ENCODE measurements at regions not wholly inside any gene's neighbourhood (a gene's known extent, or its start where the extent isn't known, plus 50 kb on each side); places are given as distances from the start of the nearest gene placed in this dataset.
"Not testable (repeated sequence)": the region's sequence is repeated elsewhere in the genome, so short reads cannot be mapped to it uniquely, and the experiment has no call there.

GRCh38 chr12:19674437-19674836, 235.1 kb downstream of the AEBP2 start:
- DNase-seq (ENCODE audit: low read depth, low spot score): no peak
- no peak for TF ChIP-seq CTCF (IDR thresholded peaks at IDR 0.05; ENCODE audit: low read depth, low read length)
- H3K27me3 ChIP-seq (ENCODE audit: control insufficient read depth, insufficient read depth, low read length): no peaks in the 10 kb centered on the region
- ChIA-PET POLR2A (no interaction called here), CTCF (no interaction called here)
- H3K9me3 ChIP-seq (ENCODE audit: control insufficient read depth, insufficient read depth, low read length): no peaks in the 10 kb centered on the region
- no peak overlapping the region for H3K27ac ChIP-seq (ENCODE audit: low read depth, low read length)
- H3K4me3 ChIP-seq (ENCODE audit: low read depth, low read length): no peak overlapping the region

GRCh38 chr12:19675361-19675760, 236.1 kb downstream of the AEBP2 start:
- H3K27me3 ChIP-seq (ENCODE audit: control insufficient read depth, insufficient read depth, low read length): no peaks in the 10 kb centered on the region
- H3K27ac ChIP-seq (ENCODE audit: low read depth, low read length): no peak overlapping the region
- no peaks in the 10 kb centered on the region for H3K9me3 ChIP-seq (ENCODE audit: control insufficient read depth, insufficient read depth, low read length)
- CTCF ChIA-PET: interaction anchor here (0.8 to 1.0 kb wide), 2 partner anchors 32 to 64 kb away, joined by 3 read pairs; no protein-coding TSS in a partner anchor
- no peak for TF ChIP-seq CTCF (IDR thresholded peaks at IDR 0.05; ENCODE audit: low read depth, low read length)
- POLR2A ChIA-PET: no interaction called here
- no peak for DNase-seq (ENCODE audit: low read depth, low spot score)
- H3K4me3 ChIP-seq (ENCODE audit: low read depth, low read length): no peak overlapping the region

- POLR2A ChIA-PET; H3K4me3 ChIP-seq (ENCODE audit: low read depth, low read length); CTCF ChIA-PET; DNase-seq (ENCODE audit: low read depth, low spot score); H3K27ac ChIP-seq (ENCODE audit: low read depth, low read length); H3K9me3 ChIP-seq (ENCODE audit: control insufficient read depth, insufficient read depth, low read length); H3K27me3 ChIP-seq (ENCODE audit: control insufficient read depth, insufficient read depth, low read length): not testable (repeated sequence)
Measured at GRCh38 chr12:19678501-19678900, 239.2 kb downstream of the AEBP2 start.

GRCh38 chr12:19681007-19681406, 241.7 kb downstream of the AEBP2 start:
- Histone ChIP-seq H3K27me3 (ENCODE audit: control insufficient read depth, insufficient read depth, low read length) (no peaks in the 10 kb centered on the region), H3K4me3 (ENCODE audit: low read depth, low read length) (no peak overlapping the region), H3K27ac (ENCODE audit: low read depth, low read length) (no peak overlapping the region), H3K9me3 (ENCODE audit: control insufficient read depth, insufficient read depth, low read length) (peaks cover 8% of the 10 kb centered on the region)
- ChIA-PET CTCF (no interaction called here), POLR2A (no interaction called here)
- no peak for DNase-seq (ENCODE audit: low read depth, low spot score)
- no peak for TF ChIP-seq CTCF (IDR thresholded peaks at IDR 0.05; ENCODE audit: low read depth, low read length)

GRCh38 chr12:19683178-19683927, 244.1 kb downstream of the AEBP2 start:
- CTCF ChIA-PET: interaction anchor here (0.6 kb wide), 1 partner anchor 553 kb away, joined by 5 read pairs; no protein-coding TSS in a partner anchor

More at GRCh38 chr12:19683178-19683927, 244.1 kb downstream of the AEBP2 start:
- no peak for TF ChIP-seq CTCF (IDR thresholded peaks at IDR 0.05; ENCODE audit: low read depth, low read length)
- no peak for DNase-seq (ENCODE audit: low read depth, low spot score)
- H3K4me3 ChIP-seq (ENCODE audit: low read depth, low read length): no peak overlapping the region
- H3K27me3 ChIP-seq (ENCODE audit: control insufficient read depth, insufficient read depth, low read length): no peaks in the 10 kb centered on the region
- peaks cover 8% of the 10 kb centered on the region for H3K9me3 ChIP-seq (ENCODE audit: control insufficient read depth, insufficient read depth, low read length)
- POLR2A ChIA-PET: no interaction called here
- peak overlapping the region; percentile 75 for H3K27ac ChIP-seq (ENCODE audit: low read depth, low read length)
